B cell (primary cell): ENCODE measurements at regions not wholly inside any gene's neighbourhood (a gene's known extent, or its start where the extent isn't known, plus 50 kb on each side); places are given as distances from the start of the nearest gene placed in this dataset.

Experiments
- CTCF ChIP-seq: fragments of 200-600 bp; IDR thresholded peaks from one replicate; pipeline ENCODE4 v1.8.0; 2022; ENCODE audit warnings: antibody characterized with exemption, mild to moderate bottlenecking
- EZH2 ChIP-seq: IDR thresholded peaks from 2 replicates; pipeline ENCODE4 v1.6.1; 2012; ENCODE audit warnings: borderline replicate concordance, low read depth, mild to moderate bottlenecking, moderate library complexity, low read length; ENCODE audit not compliant: insufficient read depth, poor library complexity, severe bottlenecking

- no peak for TF ChIP-seq CTCF
- no peak for TF ChIP-seq EZH2
Measured at GRCh38 chr3:118098827-118099226, 935.8 kb downstream of the IGSF11 start.
